HuH-7.5 (cell line): ENCODE measurements at regions not wholly inside any gene's neighbourhood (a gene's known extent, or its start where the extent isn't known, plus 50 kb on each side); places are given as distances from the start of the nearest gene placed in this dataset.
"Not testable (repeated sequence)": the region's sequence is repeated elsewhere in the genome, so short reads cannot be mapped to it uniquely, and the experiment has no call there.

Experiments used
- DNase-seq: peaks from one replicate; pipeline ENCODE4 v3.0.0; 2011; ENCODE audit warnings: low spot score

DNA sequence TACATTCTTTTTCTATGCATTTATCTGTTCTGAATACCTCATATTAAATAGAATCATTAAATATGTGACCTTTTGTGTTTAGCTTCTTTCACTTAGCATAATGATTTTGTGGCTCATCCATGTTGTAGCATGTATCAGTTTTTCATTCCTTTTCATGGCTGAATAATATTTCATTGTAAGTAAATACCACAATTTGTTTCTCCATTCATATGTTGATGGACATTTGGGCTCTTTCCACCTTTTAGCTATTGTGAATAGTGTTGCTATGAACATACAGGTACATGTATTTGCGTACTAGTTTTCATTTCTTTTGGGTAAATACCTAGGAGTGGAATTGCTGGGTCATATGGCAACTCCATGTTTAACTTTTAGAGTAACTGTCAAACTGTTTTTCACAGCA, 85.1 kb downstream of the GNL3L start:
- DNase-seq = no peak

DNA sequence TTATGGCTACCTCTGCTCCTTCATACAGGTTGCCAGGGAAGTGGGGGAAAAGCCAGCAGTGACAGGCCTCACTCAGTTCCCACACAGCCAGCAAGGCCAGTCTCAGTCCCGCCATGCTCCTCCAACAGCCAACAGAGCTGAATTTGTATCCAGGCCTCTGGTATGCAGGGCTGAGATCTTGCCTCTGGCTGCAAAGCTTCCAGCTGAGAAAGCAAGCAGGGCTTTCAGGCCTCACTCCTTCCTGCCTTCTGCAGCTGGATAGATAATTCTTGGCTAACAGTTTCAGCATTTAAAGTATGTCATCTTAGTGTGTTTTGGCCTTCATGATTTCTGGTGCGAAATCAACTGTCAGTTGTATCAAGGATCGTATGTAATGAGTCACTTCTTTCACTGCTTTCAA, 103.6 kb downstream of the GNL3L start:
- DNase-seq = no peak

DNA sequence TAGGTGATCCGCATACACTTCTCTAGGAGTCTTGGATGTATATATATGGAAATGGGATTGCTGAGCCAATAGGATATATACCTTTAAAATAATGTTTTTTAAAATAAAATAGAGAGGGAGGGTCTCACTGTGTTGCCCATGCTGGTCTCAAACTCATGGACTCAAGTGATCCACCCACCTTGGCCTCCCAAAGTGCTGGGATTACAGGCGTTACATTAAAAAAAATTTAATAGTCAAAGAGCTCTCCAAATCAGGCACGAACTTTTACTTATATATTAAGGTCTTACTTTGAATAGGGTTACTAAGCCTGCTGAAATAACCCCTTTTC, 109.0 kb downstream of the GNL3L start:
- no peak for DNase-seq

DNA sequence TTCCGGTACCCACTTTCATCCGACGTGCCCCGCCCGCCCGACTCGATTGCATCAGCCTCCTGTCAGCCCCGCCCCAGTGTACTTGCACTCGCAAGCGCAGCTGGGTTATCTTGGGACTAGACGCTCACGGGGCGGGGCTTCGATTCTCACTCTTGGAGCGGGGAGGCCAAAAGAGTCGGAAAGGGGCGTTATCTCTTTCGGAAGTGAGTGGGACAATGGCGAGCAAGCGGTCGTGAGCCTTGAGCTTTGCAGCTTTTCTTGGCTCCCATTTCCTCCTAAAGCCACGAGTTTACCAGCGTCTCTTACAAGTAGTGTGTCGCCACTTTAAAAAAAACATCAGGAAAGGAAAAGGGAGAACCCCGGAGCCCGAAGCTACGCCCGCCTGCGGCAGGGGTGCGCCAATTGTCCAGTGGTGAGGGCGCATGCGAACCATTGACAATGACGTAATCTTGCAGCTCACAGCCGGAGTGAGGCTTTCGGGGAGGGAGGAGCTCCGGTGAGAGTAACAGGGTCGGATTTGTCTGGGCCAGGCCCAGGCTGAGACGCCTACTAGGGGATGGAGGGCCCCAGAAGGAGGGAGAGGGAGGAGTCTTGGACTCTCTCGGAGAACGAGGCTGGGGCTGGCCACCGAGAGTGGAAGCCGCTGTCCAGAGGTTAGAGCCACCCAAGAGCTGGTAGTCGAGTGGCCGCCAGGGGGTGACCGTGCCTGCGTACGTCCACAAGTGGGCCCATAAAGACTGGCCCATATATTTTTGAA, 109.5 kb downstream of the GNL3L start:
- peak; percentile 40 for DNase-seq

DNA sequence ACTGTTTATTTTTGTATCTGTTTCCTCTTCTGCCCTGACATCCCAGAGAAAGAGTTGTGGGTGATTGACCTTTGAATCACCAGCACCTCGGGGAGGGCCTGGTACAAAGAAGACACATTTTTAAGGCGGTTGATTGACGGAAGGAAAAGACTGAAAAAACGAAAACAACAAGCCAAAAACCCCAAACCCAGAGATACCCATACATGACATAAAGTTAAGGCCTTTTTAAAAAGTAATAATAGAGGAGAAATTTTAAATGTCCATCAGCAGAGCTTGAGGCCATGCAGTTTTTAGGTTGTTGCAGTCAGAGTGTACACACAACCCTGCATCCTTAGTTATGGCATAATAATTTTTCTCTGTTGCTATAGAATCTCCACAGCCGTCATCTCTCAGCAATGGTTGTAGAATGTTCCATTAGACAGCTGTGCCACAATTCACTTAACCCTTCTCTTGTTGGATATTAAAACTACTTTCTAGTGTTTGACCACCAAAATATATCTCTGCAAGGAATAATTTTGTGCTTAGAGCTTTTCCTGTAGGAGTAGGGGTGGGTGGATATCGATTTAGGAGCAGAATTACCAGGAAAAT, 110.2 kb downstream of the GNL3L start:
- DNase-seq = no peak

DNA sequence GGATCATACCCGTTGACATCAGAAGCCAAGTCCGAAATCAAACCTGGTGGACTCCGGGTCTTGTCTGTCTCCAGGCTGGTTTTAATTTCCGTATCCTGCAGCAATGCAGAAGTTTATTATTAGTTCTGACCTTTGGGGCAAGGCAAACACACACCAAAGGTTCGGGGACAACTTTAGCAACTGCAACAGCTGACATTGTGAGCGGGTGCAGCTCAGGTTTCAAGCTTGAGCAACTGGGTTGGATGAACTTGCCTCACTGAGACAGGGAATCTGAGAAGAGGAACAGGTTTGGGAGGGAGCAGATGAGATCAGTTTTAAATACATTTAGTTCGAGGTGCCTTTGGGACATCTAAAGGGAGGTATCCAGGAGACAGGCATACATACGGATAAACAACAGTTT, 110.7 kb downstream of the GNL3L start:
- peak; percentile 6 for DNase-seq

DNA sequence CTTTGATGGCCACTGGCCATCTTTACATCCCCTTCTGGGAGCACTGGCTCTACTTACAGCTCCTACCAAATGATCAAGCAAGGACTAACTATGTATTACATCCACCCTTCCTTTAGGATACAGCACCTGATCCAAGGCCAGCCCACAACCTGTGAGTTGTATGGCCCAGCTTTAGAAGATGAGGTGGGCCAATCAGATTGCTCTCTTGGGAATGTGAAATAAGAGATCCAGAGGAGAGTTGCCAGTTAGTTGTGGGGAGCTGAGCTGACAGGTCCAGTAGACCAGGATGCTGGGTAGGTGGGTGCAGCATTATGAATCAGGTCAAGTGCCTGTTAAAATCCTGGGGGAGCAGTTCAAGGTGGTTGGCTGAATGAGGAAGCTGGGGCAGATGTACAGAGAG, 111.5 kb downstream of the GNL3L start:
- DNase-seq = no peak

DNA sequence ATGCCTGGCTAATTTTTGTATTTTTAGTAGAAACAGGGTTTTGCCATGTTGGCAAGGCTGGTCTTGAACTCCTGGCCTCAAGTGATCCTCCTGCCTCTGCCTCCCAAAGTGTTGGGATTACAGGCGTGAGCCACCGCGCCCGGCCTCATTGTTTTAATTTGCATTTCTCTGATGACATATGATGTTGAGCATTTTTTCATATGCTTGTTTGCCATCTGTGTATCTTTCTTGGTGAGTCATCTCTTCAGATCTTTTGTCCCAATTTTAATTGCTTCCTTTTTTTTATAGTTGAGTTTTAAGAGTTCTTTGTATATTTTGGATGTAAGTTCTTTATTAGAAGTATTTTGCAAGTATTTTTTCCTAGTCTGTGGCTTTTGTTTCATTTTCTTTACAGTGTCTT, 117.6 kb downstream of the GNL3L start:
- not testable (repeated sequence) for DNase-seq

DNA sequence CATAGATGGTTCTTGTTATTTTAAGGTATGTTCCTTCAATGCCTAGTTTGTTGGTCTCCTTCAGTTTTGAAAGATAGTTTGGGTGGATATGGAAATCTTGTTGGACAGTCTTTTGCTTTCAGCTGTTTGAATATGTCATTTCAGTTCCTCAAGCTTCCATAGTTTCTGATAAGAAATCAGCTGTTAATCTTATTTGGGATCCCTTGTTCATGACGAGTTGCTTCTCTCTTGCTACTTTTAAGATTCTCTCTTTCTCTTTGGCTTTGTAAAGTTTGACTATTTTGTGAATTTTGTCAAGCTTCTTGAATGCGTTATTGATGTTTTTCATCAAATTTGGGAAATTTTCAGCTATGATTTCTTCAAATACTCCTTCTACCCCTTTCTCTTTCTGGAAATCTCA, 129.5 kb downstream of the GNL3L start:
- no peak for DNase-seq

DNA sequence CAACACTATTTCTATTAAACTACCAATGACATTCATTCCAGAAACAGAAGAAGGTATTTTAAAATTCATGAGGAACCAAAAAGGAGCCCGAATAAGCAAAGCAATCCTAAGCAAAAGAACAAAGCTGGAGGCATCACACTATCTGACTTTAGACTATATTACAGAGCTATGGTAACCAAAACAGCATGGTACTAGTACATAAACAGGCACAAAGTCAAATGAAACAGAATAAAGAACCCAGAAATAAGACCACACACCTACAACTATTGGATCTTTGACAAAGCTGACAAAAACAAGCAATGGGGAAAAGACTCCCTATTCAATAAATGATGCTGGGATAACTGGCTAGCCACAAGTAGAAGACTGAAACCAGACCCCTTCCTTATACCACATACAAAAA, 122.3 kb downstream of the ITIH6 start:
- DNase-seq = no peak

DNA sequence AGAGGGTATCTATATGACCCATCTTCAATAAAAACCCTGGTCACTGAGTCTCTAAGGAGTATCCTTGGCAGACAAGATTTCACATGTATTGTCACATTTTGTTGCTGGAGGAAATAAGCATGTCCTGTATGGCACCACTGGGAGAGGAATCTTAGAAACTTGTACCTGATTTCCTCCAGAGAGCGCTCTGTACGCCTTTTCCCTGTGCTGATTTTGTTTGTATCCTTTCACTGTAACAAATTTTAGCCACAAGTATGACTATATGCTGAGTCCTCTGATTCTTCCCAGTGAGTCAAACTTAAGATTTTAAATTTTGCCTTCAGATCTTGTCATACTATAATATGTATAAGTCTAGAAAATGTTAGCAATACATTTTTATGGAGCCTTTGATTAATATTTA, 102.8 kb downstream of the ITIH6 start:
- DNase-seq = no peak

DNA sequence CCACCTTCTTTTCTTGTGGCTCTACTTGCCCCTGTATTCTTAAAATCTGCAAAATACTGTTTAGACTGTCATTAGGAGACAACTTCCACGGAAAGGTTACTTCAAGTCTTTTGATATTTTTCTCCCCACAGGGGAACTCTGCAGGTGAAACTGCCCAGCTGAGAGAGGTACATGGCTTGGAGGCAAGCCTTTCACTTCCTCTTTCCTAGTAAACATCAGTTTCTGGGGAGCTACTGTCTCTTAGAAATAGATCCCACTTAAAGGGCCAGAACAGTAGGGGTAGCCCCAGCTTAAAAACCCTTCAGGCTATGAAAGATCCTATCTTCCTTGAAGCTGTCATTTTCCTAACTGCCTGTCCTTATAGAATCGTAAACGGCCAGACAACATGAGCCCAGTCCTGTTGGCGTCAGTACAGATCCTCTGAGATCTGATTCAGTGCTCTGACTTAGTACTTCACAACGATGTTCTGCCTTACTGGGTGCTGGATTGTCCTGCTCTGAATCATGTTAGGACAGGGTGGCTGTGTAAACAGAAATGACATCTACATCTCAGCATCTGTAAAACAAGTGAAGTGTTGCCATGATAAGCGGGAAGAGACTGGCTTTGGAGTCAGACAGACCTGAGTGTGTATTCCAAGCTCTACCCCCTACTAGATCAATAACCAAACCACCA, 102.1 kb downstream of the ITIH6 start:
- no peak for DNase-seq
